ENCODE measurements at regions not wholly inside any gene's neighbourhood (a gene's known extent, or its start where the extent isn't known, plus 50 kb on each side); places are given as distances from the start of the nearest gene placed in this dataset.

DNA sequence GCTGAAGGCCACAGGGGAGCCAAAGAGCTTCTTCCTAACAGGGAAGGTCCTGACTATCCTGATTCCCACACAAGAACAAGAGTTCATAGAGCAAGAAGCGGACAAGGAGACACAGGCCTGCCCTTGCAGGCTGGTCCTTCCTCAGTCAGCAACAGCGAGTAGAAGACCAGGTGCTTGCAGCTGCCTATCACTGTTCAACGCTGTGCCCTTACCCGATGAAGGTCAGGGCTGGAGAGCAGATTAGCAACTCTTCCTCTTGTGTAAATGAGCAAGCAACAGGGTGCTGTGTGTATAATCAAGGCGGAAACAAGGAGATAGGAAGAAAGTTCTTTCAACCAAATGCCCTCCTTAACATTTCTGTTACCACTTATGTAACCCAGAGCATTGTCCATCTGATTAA, 115.3 kb upstream of the SPACA1 start:
- Mint-ChIP-seq H3K27ac (no peak overlapping the region), H3K4me1 (ENCODE audit: low read depth) (no peaks in the 10 kb centered on the region), H3K4me3 (no peak overlapping the region), H3K9me3 (no peaks in the 10 kb centered on the region), H3K27me3 (no peaks in the 10 kb centered on the region), H3K36me3 (ENCODE audit: low read depth) (no peaks in the 10 kb centered on the region)
- CTCF ChIA-PET, result interaction anchor here (1.5 kb wide), 1 partner anchor 848 kb away, joined by 4 read pairs; no protein-coding TSS in a partner anchor
- POLR2A ChIA-PET, result no interaction called here
- intact Hi-C loops (cut with micrococcal nuclease), result no loop called here
- DNase-seq, result no peak
- no peak for TF ChIP-seq CTCF (IDR thresholded peaks at IDR 0.05)
- ATAC-seq, result no peak

- TF ChIP-seq CTCF (IDR thresholded peaks at IDR 0.05), result peak; percentile 69
- no peak overlapping the region for H3K4me3 Mint-ChIP-seq
- no peaks in the 10 kb centered on the region for H3K27me3 Mint-ChIP-seq
- H3K9me3 Mint-ChIP-seq, result no peaks in the 10 kb centered on the region
- intact Hi-C loops (cut with micrococcal nuclease), result no loop called here
- H3K36me3 Mint-ChIP-seq (ENCODE audit: low read depth), result no peaks in the 10 kb centered on the region
- CTCF ChIA-PET, result interaction anchor here (0.7 to 2.3 kb wide), 10 partner anchors 9 to 938 kb away, joined by 3 to 9 read pairs (median 3); no protein-coding TSS in a partner anchor
- DNase-seq (peak; percentile 74), ATAC-seq (peak; percentile 87)
- POLR2A ChIA-PET, result no interaction called here
- H3K4me1 Mint-ChIP-seq (ENCODE audit: low read depth), result peaks cover 8% of the 10 kb centered on the region
- no peak overlapping the region for H3K27ac Mint-ChIP-seq
Observed at GRCh38 chr6:87929843-87930288, 117.8 kb upstream of the SPACA1 start.

- ATAC-seq (no peak), DNase-seq (no peak)
- no peak for TF ChIP-seq CTCF (IDR thresholded peaks at IDR 0.05)
- H3K4me3 Mint-ChIP-seq, result no peak overlapping the region
- no peaks in the 10 kb centered on the region for H3K27me3 Mint-ChIP-seq
- H3K9me3 Mint-ChIP-seq, result no peaks in the 10 kb centered on the region
- ChIA-PET CTCF (interaction anchor here (1.6 kb wide), 1 partner anchor 95 kb away, joined by 4 read pairs; no protein-coding TSS in a partner anchor), POLR2A (no interaction called here)
- intact Hi-C loops (cut with micrococcal nuclease), result no loop called here
- no peak overlapping the region for H3K27ac Mint-ChIP-seq
- no peaks in the 10 kb centered on the region for H3K36me3 Mint-ChIP-seq (ENCODE audit: low read depth)
- H3K4me1 Mint-ChIP-seq (ENCODE audit: low read depth), result peaks cover 14% of the 10 kb centered on the region
Observed at GRCh38 chr6:87926687-87927086, 121.0 kb upstream of the SPACA1 start.

DNA sequence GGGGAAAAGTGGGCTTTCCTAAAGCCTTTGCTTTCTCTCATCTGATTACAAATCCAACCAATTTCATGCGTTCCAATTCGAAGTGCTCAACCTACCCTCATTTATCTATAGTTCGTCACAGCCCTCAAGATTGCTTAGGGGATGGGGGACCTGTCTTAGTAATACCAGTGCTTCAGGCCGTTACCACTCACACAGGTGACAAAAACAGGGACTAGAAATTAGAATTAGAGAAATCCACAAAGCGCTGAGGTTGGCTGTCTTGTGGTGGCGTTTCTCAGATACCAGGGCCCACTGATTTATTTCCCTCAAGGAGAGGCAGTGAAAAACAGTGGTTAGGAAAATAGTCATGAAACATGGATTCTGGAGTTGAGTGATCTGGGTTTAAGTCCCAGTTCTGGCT, 121.6 kb upstream of the SPACA1 start:
- POLR2A ChIA-PET, result no interaction called here
- Mint-ChIP-seq H3K36me3 (ENCODE audit: low read depth) (no peaks in the 10 kb centered on the region), H3K27ac (no peak overlapping the region), H3K4me1 (ENCODE audit: low read depth) (peaks cover 14% of the 10 kb centered on the region), H3K4me3 (no peak overlapping the region), H3K27me3 (no peaks in the 10 kb centered on the region), H3K9me3 (no peaks in the 10 kb centered on the region)
- no peak for DNase-seq
- intact Hi-C loops (cut with micrococcal nuclease), result no loop called here
- no peak for TF ChIP-seq CTCF (IDR thresholded peaks at IDR 0.05)
- no peak for ATAC-seq
- CTCF ChIA-PET, result interaction anchor here (1.6 kb wide), 1 partner anchor 94 kb away, joined by 4 read pairs; no protein-coding TSS in a partner anchor

GRCh38 chr6:87925373-87926060, 122.1 kb upstream of the SPACA1 start:
- ChIA-PET POLR2A (no interaction called here), CTCF (interaction anchor here (1.6 kb wide), 1 partner anchor 94 kb away, joined by 4 read pairs; no protein-coding TSS in a partner anchor)
- peak; percentile 32 for DNase-seq
- H3K9me3 Mint-ChIP-seq, result no peaks in the 10 kb centered on the region
- intact Hi-C loops (cut with micrococcal nuclease), result no loop called here
- no peak overlapping the region for H3K27ac Mint-ChIP-seq
- H3K4me1 Mint-ChIP-seq (ENCODE audit: low read depth), result peaks cover 14% of the 10 kb centered on the region
- peak; percentile 32 for ATAC-seq
- TF ChIP-seq CTCF (IDR thresholded peaks at IDR 0.05), result no peak
- H3K4me3 Mint-ChIP-seq, result no peak overlapping the region
- H3K36me3 Mint-ChIP-seq (ENCODE audit: low read depth), result no peaks in the 10 kb centered on the region
- H3K27me3 Mint-ChIP-seq, result no peaks in the 10 kb centered on the region
